Activated T-cell treated with anti-CD3 and anti-CD28 coated beads, Interleukin-2, amount 50 U/mL, for 4 hours (primary cell): ENCODE measurements at regions not wholly inside any gene's neighbourhood (a gene's known extent, or its start where the extent isn't known, plus 50 kb on each side); places are given as distances from the start of the nearest gene placed in this dataset.
"Not testable (repeated sequence)": the region's sequence is repeated elsewhere in the genome, so short reads cannot be mapped to it uniquely, and the experiment has no call there.

Source experiments
- ATAC-seq, 2 donors: fragments of 200-7000 bp; cut with Tn5 transposase; one replicate each; pipeline ENCODE4 v1.10.0; 2021
- DNase-seq: peaks from one replicate; pipeline ENCODE4 v3.0.0-alpha.2; 2020
- H3K27me3 Mint-ChIP-seq: one replicate; pipeline ENCODE4 v1.8.0; 2021; ENCODE audit warnings: low read depth, mixed read lengths
- H3K36me3 Mint-ChIP-seq: one replicate; pipeline ENCODE4 v1.8.0; 2022; ENCODE audit warnings: mixed read lengths; ENCODE audit not compliant: insufficient read depth
- H3K4me1 Mint-ChIP-seq: one replicate; pipeline ENCODE4 v1.8.0; 2021; ENCODE audit warnings: low read depth, mixed read lengths
- H3K4me3 Mint-ChIP-seq: one replicate; pipeline ENCODE4 v1.8.0; 2021; ENCODE audit warnings: mild to moderate bottlenecking, moderate library complexity, mixed read lengths
- H3K9me3 Mint-ChIP-seq: one replicate; pipeline ENCODE4 v1.8.0; 2021; ENCODE audit warnings: mixed read lengths

DNA sequence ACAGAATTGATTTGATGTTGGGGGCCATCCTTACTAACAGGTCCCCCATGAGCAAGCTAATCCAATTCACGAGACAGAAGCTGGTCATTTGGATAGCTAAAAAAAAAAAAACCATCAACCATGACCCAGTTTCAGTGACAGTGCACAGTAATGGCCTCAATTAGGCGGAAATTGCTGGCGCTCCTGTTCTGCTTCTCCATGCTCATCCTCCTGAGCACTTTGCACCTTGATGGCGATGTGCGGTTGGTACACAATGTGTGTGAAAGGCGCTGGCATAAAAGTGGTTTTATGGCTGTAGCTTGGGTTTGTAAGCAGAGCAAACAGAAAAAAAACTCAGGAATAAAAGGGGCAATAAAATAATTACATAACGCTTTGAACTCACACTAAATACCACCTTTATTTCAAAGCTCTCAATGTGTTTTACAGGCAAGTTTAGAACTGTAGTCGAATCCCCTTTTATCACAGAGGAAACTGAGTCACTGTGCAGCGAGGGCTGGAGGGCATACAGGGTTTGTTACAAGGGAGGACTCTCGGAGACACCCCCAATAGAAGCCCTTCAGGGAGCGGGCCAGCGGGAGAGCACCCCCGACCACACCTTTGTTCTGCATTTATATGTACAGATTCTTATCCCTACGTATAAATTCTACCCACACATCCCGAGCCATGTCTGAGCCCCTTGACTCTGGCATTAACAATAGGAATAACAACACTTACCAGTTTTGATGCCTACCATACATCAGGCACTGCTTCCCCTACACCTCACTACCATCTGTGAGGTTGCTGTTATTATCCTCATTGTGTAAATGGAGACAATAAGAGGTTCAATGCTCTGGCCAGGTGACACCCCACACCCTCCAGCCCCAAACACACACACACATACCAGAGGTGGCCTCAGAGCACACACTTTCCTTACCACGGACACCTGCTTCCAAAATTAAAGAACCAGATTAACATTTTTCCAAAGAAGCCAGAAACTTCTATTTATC is 213.5 kb upstream of the IRF2BP2 start:
- Mint-ChIP-seq H3K4me1 (no peaks in the 10 kb centered on the region), H3K36me3 (no peaks in the 10 kb centered on the region), H3K9me3 (no peaks in the 10 kb centered on the region), H3K4me3 (no peak overlapping the region), H3K27me3 (no peaks in the 10 kb centered on the region)
- ATAC-seq = no peak
- no peak for DNase-seq

DNA sequence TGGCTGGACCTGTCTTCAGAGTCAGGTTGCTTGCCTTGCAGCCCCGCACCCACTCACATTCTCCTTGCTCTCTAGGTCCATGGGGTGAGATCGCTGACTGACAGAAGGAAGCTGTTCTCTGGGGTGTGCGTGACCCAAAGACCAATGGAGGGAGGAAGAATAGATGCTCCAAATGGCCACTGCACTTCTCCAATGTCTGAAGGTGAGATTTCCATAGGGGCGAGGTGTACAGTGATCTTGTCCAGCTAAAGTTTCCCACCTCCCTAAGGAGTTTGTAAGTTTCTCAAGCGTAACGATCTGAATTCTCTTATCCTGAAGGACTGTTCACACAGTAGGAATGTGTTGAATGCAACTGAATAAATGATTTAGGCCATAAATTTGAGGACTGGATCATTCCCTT is 211.9 kb upstream of the IRF2BP2 start:
- Mint-ChIP-seq H3K27me3 (peaks cover 2% of the 10 kb centered on the region), H3K9me3 (no peaks in the 10 kb centered on the region), H3K4me3 (no peak overlapping the region), H3K36me3 (no peaks in the 10 kb centered on the region), H3K4me1 (no peaks in the 10 kb centered on the region)
- no peak for DNase-seq
- no peak for ATAC-seq

- Mint-ChIP-seq H3K27me3 (peaks cover 2% of the 10 kb centered on the region), H3K4me1 (no peaks in the 10 kb centered on the region), H3K4me3 (no peak overlapping the region), H3K36me3 (no peaks in the 10 kb centered on the region), H3K9me3 (no peaks in the 10 kb centered on the region)
- DNase-seq = no peak
- ATAC-seq = no peak
Measured at GRCh38 chr1:234820597-234820996, 210.6 kb upstream of the IRF2BP2 start.

- H3K36me3 Mint-ChIP-seq, ATAC-seq, H3K4me3 Mint-ChIP-seq, DNase-seq, H3K4me1 Mint-ChIP-seq, H3K27me3 Mint-ChIP-seq, H3K9me3 Mint-ChIP-seq: not testable (repeated sequence)
Measured at GRCh38 chr1:234819845-234820244, 209.9 kb upstream of the IRF2BP2 start.

DNA sequence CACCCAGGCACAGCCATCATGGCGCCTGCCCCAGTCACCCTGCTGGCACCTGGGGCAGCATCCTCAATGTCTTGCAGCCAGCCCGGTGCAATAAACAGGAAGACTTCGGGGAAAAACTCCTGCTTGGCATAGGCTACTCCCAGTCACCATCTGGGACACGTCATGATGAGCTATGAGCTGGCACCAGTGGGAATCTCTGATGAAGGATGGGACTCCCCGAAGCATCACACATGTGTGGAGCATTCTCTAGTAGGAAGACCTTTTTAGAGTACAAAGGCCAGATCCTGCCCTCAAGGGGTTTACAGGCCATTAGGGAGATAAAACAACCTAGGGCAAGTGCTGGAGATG is 208.0 kb upstream of the IRF2BP2 start:
- ATAC-seq = not testable (repeated sequence)

GRCh38 chr1:234817313-234818039 is 207.5 kb upstream of the IRF2BP2 start:
- H3K4me1 Mint-ChIP-seq, H3K27me3 Mint-ChIP-seq, H3K9me3 Mint-ChIP-seq, ATAC-seq, H3K36me3 Mint-ChIP-seq, H3K4me3 Mint-ChIP-seq, DNase-seq: not testable (repeated sequence)

More for the DNA sequence above, 208.0 kb upstream of the IRF2BP2 start:
- H3K9me3 Mint-ChIP-seq, H3K4me1 Mint-ChIP-seq, H3K4me3 Mint-ChIP-seq, H3K36me3 Mint-ChIP-seq, DNase-seq, H3K27me3 Mint-ChIP-seq: not testable (repeated sequence)

- not testable (repeated sequence) for DNase-seq, H3K9me3 Mint-ChIP-seq, ATAC-seq, H3K36me3 Mint-ChIP-seq, H3K27me3 Mint-ChIP-seq, H3K4me1 Mint-ChIP-seq, H3K4me3 Mint-ChIP-seq
Measured at GRCh38 chr1:234816864-234817263, 206.9 kb upstream of the IRF2BP2 start.

- H3K4me3 Mint-ChIP-seq, H3K36me3 Mint-ChIP-seq, DNase-seq, H3K27me3 Mint-ChIP-seq, ATAC-seq, H3K4me1 Mint-ChIP-seq, H3K9me3 Mint-ChIP-seq: not testable (repeated sequence)
Measured at GRCh38 chr1:234816186-234816851, 206.3 kb upstream of the IRF2BP2 start.

GRCh38 chr1:234815295-234815815 is 205.4 kb upstream of the IRF2BP2 start:
- ATAC-seq, H3K9me3 Mint-ChIP-seq: not testable (repeated sequence)

DNA sequence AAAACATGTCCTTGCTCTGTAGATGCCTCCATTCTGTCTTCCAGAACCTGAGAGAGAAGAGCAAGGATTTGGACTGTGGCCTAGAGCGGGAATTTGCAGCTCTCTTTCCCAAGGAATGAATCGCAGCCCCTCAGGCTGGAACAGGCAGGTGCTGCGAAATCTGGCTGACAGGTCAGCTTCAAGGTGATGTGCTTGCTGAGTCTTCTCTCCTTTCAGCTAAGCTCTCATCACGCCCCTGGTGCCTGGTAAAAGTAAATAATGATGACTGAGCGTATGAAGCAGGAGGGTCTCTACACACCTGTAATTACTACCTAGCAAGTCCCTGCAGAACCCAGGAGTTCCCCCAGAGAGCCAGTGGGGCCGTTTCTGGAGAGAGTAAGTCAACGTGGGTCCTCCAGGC is 204.3 kb upstream of the IRF2BP2 start:
- H3K4me3 Mint-ChIP-seq, ATAC-seq, H3K27me3 Mint-ChIP-seq, H3K9me3 Mint-ChIP-seq, DNase-seq, H3K4me1 Mint-ChIP-seq, H3K36me3 Mint-ChIP-seq: not testable (repeated sequence)

More at GRCh38 chr1:234815295-234815815, 205.4 kb upstream of the IRF2BP2 start:
- not testable (repeated sequence) for H3K4me3 Mint-ChIP-seq, H3K27me3 Mint-ChIP-seq, H3K4me1 Mint-ChIP-seq, H3K36me3 Mint-ChIP-seq, DNase-seq

DNA sequence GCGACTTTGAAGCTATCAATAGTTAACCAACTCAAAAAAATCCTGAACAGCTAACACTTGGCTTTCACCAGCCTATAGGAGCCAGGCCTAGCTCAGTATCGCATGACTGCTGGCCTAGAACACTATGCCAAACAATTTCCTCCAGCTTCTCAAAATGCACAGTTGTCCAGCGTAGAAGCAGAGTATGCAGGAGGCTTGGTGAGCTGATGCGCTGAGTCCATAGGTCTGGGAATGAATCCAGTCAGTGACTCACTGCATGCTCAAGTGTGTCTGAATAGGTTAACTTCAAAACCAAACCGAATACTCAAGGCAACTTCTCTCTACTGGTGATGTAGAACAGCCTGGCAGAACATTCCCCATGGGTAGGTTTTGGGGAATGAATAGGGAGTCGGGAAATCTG is 201.8 kb upstream of the IRF2BP2 start:
- ATAC-seq, H3K9me3 Mint-ChIP-seq, H3K36me3 Mint-ChIP-seq, DNase-seq, H3K4me3 Mint-ChIP-seq, H3K27me3 Mint-ChIP-seq, H3K4me1 Mint-ChIP-seq: not testable (repeated sequence)

DNA sequence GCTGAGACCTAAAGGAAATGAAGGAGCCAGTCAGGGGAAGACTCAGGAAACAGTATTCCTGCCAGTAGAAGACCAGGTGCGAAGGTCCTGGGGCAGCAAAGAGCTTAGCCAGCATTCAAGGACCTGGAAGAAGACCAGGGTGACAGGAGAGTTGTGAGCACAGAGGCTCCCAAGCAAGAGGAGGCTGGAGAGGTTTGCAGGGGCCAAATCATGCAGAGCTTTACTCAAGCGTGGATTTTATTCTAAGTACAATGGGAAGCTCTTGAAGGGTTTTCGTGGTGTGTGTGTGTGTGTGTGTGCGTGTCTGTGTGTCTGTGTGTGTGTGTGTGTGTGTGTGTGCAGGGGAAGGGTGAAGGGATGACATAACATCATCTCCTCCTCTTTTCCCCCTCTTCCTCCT is 200.7 kb upstream of the IRF2BP2 start:
- H3K36me3 Mint-ChIP-seq, H3K4me3 Mint-ChIP-seq, ATAC-seq, DNase-seq, H3K9me3 Mint-ChIP-seq, H3K4me1 Mint-ChIP-seq, H3K27me3 Mint-ChIP-seq: not testable (repeated sequence)

DNA sequence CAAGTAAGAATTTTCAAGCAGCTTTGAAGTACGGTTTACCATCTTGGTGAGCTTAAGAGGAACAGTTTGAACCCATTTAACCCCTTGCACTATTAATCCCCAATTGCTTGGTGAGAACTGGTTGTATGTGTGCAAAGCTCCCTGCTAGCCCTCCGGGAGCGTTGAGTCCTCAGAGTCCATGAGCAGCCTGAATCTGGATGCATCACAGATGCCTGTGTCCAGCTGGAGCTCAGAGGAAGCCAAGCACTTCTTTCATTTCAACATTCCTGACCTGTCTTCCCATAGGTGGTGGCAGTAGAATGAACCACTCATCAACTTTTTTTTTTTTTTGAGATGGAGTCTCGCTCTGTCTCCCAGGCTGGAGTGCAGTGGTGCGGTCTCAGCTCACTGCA is 199.9 kb upstream of the IRF2BP2 start:
- H3K4me1 Mint-ChIP-seq, H3K9me3 Mint-ChIP-seq, DNase-seq, H3K36me3 Mint-ChIP-seq, H3K27me3 Mint-ChIP-seq, H3K4me3 Mint-ChIP-seq, ATAC-seq: not testable (repeated sequence)
